ACHN (cell line): ENCODE measurements at regions not wholly inside any gene's neighbourhood (a gene's known extent, or its start where the extent isn't known, plus 50 kb on each side); places are given as distances from the start of the nearest gene placed in this dataset.

Source experiments
- DNase-seq: peaks from one replicate; pipeline ENCODE4 v3.0.0-alpha.2; 2015
- in situ Hi-C: cut with HindIII; loops from 2 replicates; pipeline ENCODE4 v1.10.0; 2017; ENCODE audit warnings: low sequenced_read_pairs, low pct_ligation_motif_present, low pct_unique_long_range_greater_than_20kb

DNA sequence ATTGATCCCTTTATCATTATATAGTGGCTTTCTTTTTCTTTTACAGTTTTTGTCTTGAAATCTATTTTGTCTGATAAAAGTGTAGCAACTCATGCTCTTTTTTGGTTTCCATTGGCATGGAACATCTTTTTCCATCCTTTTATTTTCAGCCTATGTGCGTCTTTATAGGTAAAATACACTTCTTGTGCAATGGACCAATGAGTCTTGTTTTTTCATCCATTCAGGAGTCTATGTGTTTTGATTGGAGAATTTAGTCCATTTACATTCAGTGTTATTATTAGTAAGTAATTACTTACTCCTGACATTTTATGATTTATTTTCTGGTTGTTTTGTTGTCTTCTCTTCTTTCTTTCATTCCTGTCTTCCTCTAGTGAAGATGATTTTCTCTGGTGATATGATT is 66.4 kb upstream of the IL2 start:
- in situ Hi-C loops, result no loop called here
- no peak for DNase-seq

DNA sequence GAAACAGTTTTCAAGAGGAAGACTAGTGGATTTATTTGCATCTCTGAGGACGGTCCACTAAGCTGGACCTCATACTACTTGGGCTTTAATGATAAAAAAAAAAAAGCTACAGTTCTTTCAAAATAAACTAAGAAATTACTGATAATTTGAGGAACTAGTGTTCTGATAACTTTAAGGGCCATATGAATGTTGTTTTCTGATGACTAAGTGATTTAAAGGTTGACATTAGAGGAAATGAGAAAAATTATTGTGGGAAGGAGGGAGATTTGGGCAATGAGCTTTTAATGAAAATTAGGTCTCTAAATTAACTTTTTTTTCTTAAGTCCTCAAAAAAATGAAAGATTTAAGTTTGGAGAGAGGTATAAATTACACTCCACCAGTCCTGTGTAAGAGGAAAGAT is 60.8 kb upstream of the IL2 start:
- no peak for DNase-seq
- in situ Hi-C loops, result no loop called here

DNA sequence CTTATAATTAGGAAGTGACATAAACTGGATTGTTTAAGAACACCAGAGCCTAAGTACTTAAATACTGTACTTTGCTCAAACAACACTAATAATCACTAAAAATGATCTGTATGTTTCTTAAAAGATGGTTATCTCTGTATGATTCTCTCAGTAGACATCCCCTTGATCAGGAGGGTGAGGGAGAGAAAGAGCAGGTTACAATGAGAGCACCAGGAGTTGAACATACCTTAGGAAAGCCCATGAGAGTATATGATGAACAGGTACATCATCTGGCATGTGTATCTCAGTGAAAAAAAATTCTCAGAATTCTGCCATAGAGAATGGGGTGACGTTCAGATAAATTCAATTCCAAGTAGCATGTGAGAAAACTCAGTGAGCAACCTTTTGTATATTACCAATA is 59.9 kb upstream of the IL2 start:
- in situ Hi-C loops, result no loop called here
- DNase-seq, result no peak

DNA sequence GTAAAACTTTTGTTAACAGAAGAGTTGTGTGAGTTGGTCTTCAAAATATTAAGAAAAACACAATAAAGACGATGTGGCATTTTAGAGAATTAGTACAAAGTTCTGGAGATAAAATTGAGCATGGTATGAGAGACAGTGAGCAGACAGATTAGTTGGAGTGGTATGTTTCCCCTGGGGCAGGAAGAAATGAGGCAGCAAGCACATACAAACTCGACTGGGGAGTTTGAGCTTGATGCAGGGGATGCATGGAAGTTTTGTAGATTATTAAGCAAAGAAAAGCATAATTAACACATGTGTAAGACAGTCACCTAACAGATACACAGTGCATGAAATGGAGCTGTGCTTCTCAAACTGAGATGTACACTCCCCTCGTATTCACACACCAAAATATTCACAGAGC is 58.1 kb upstream of the IL2 start:
- in situ Hi-C loops, result no loop called here
- no peak for DNase-seq

DNA sequence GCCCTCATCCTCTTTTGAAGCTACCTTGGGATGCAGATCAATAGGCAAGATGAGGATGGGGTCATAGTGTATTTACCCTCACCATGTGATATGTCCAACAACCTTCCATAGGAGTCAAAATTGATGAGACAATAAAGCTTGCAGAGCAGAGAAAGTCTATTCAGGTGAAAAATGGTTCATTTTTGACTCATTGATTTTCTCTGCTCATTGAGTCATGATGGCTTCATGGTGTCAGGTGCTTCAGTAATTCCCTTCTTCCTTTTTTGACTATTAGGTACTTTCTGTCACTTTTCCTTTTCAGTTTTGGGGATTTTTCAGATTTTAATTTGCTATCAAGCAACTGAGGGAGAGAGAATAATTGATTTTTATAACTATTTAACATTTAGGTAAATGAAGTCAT is 55.9 kb upstream of the IL2 start:
- in situ Hi-C loops, result no loop called here
- no peak for DNase-seq

DNA sequence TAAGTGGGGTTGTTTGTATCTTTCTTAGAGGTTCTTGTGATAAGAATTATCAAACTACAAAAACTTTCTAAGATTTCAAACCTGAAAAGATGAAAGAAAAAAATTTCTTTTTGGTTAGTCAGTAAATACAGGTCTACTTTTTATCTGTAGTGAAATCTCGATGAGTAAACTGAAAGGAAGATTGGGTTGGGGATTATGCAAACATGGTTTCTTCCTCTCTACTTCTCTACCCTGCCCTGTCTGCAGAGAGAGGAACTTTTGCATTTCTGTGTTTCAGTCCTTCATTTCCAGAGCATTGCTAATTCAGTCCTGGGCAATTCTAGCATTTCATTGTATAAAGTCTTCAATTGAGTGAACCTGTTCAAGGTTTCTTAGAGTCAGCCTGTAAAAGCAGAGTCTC is 51.6 kb upstream of the IL2 start:
- DNase-seq, result no peak
- in situ Hi-C loops, result no loop called here
